OCI-LY3 (cell line): ENCODE measurements at regions not wholly inside any gene's neighbourhood (a gene's known extent, or its start where the extent isn't known, plus 50 kb on each side); places are given as distances from the start of the nearest gene placed in this dataset.

Source experiments
- H2AFZ ChIP-seq: fragments of 200-600, 300-600 bp; shearing (Covaris generic); 2 replicates; pipeline ENCODE4 v1.6.0; 2014; ENCODE audit warnings: antibody characterized with exemption, low read depth, low read length
- H3K27ac ChIP-seq: fragments of 200-600, 300-600 bp; sonication (generic); 2 replicates; pipeline ENCODE4 v1.5.1; 2014; ENCODE audit warnings: mild to moderate bottlenecking, low read length, moderate library complexity, mixed read lengths
- H3K27me3 ChIP-seq: fragments of 200-600, 300-600 bp; sonication (generic); 2 replicates; pipeline ENCODE4 v1.6.1; 2014; ENCODE audit warnings: low read depth, low read length, mixed read lengths
- H3K36me3 ChIP-seq: fragments of 200-600, 300-600 bp; sonication (generic); replicated peaks from 2 replicates; pipeline ENCODE3; 2014; ENCODE audit warnings: low read depth, low read length, mixed read lengths
- H3K4me1 ChIP-seq: fragments of 300-600, 200-600 bp; sonication (generic); 2 replicates; pipeline ENCODE4 v1.6.1; 2014; ENCODE audit warnings: low read length, mixed read lengths
- H3K4me2 ChIP-seq: fragments of 200-600, 300-600 bp; sonication (generic); 2 replicates; pipeline ENCODE4 v1.6.1; 2014; ENCODE audit warnings: low read length, mixed read lengths
- H3K4me3 ChIP-seq: fragments of 300-600, 200-600 bp; sonication (generic); 2 replicates; pipeline ENCODE4 v1.5.1; 2014; ENCODE audit warnings: antibody characterized with exemption, mild to moderate bottlenecking, low read length, moderate library complexity
- H3K79me2 ChIP-seq: fragments of 300-600, 200-600 bp; shearing (Covaris generic); 2 replicates; pipeline ENCODE4 v1.6.1; 2014; ENCODE audit warnings: mild to moderate bottlenecking, low read length, mixed read lengths
- H3K9ac ChIP-seq: fragments of 300-600, 200-600 bp; shearing (Covaris generic); 2 replicates; pipeline ENCODE4 v1.6.0; 2014; ENCODE audit warnings: mild to moderate bottlenecking, low read length, moderate library complexity
- H3K9me3 ChIP-seq: fragments of 200-600, 300-600 bp; shearing (Covaris generic); 2 replicates; pipeline ENCODE4 v1.6.1; 2014; ENCODE audit warnings: low read length, mixed read lengths; ENCODE audit not compliant: insufficient read depth
- H4K20me1 ChIP-seq: fragments of 200-600, 300-600 bp; sonication (generic); 2 replicates; pipeline ENCODE4 v1.6.1; 2016; ENCODE audit warnings: low read length, mixed read lengths; ENCODE audit not compliant: insufficient read depth
- CTCF ChIP-seq: fragments of 200-600, 300-600 bp; sonication (generic); IDR thresholded peaks from 2 replicates; pipeline ENCODE4 v1.5.1; 2014; ENCODE audit warnings: antibody characterized with exemption, low read length, low read depth
- EZH2phosphoT487 ChIP-seq: fragments of 200-600 bp; shearing (Covaris generic); IDR thresholded peaks from 2 replicates; pipeline ENCODE4 v1.6.1; 2018; ENCODE audit warnings: antibody characterized with exemption, mixed run types, low read depth

GRCh38 chrX:96373047-96373355 is 311.6 kb upstream of the DIAPH2 start:
- no peak overlapping the region for H2AFZ ChIP-seq
- H3K9me3 ChIP-seq, result no peaks in the 10 kb centered on the region
- H3K4me2 ChIP-seq, result peak overlapping the region; percentile 84
- no peak overlapping the region for H3K27ac ChIP-seq
- H3K36me3 ChIP-seq, result no peaks in the 10 kb centered on the region
- no peak overlapping the region for H3K9ac ChIP-seq
- H4K20me1 ChIP-seq, result no peaks in the 10 kb centered on the region
- H3K4me1 ChIP-seq, result peaks cover 7% of the 10 kb centered on the region
- H3K79me2 ChIP-seq, result no peaks in the 10 kb centered on the region
- no peaks in the 10 kb centered on the region for H3K27me3 ChIP-seq
- no peak for TF ChIP-seq EZH2phosphoT487
- TF ChIP-seq CTCF, result no peak
- peak overlapping the region; percentile 72; the same call in 1 of the 2 replicates for H3K4me3 ChIP-seq

GRCh38 chrX:96376266-96376665 is 308.4 kb upstream of the DIAPH2 start:
- Histone ChIP-seq H3K9me3 (no peaks in the 10 kb centered on the region), H3K27me3 (no peaks in the 10 kb centered on the region), H3K4me1 (peaks cover 7% of the 10 kb centered on the region), H3K27ac (no peak overlapping the region), H3K4me2 (no peak overlapping the region), H3K4me3 (no peak overlapping the region), H3K36me3 (no peaks in the 10 kb centered on the region), H3K79me2 (no peaks in the 10 kb centered on the region), H3K9ac (no peak overlapping the region), H2AFZ (no peak overlapping the region), H4K20me1 (no peaks in the 10 kb centered on the region)
- TF ChIP-seq CTCF, result no peak
- no peak for TF ChIP-seq EZH2phosphoT487

DNA sequence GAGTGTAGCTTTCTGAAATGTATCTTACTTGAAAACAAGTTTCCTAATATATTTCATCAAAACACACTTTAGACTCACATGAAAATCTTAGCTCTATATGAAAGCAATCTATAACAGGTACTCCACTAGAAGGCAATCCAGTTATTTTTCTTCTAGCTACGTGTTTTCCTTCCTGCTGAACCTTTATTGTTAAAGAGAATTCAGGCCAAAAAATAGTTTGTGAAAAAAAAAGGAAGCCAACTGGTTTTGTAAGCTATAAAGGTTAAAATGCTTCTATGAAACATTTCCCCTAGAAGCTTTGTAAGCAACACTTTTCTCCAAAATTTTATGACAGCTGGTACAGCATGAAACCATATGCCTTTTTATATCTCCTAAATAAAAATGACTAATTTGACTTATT is 304.7 kb upstream of the DIAPH2 start:
- Histone ChIP-seq H3K27me3 (no peaks in the 10 kb centered on the region), H3K9me3 (no peaks in the 10 kb centered on the region), H3K36me3 (no peaks in the 10 kb centered on the region), H4K20me1 (no peaks in the 10 kb centered on the region), H3K79me2 (no peaks in the 10 kb centered on the region), H3K9ac (no peak overlapping the region), H3K4me1 (no peaks in the 10 kb centered on the region), H3K27ac (no peak overlapping the region), H3K4me3 (no peak overlapping the region), H3K4me2 (no peak overlapping the region), H2AFZ (no peak overlapping the region)
- TF ChIP-seq CTCF, result no peak
- TF ChIP-seq EZH2phosphoT487, result no peak

DNA sequence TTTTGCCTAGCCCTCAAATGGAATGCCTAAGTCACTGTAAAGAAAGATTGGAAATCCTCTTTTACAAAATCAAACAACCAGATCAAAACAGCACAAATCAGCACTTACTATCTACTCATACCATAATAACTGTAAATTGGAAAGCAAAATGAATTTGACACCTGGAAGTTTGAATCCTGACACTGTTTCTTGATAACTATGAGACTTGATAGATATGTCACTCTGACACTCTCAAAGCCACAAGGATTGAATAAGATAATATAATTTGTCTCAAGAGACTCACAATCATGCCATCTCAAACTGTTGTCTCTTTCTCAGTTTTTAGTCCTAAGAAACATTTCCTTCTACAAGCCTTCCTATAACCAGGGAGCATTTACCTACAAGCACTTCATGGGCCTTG is 302.6 kb upstream of the DIAPH2 start:
- H3K27me3 ChIP-seq, result no peaks in the 10 kb centered on the region
- TF ChIP-seq CTCF (no peak), EZH2phosphoT487 (no peak)
- no peak overlapping the region for H3K4me2 ChIP-seq
- no peaks in the 10 kb centered on the region for H4K20me1 ChIP-seq
- no peak overlapping the region for H3K4me3 ChIP-seq
- no peaks in the 10 kb centered on the region for H3K9me3 ChIP-seq
- H3K9ac ChIP-seq, result no peak overlapping the region
- no peaks in the 10 kb centered on the region for H3K36me3 ChIP-seq
- H2AFZ ChIP-seq, result no peak overlapping the region
- H3K79me2 ChIP-seq, result no peaks in the 10 kb centered on the region
- H3K4me1 ChIP-seq, result no peaks in the 10 kb centered on the region
- no peak overlapping the region for H3K27ac ChIP-seq
